ENCODE measurements at regions not wholly inside any gene's neighbourhood (a gene's known extent, or its start where the extent isn't known, plus 50 kb on each side); places are given as distances from the start of the nearest gene placed in this dataset.

DNA sequence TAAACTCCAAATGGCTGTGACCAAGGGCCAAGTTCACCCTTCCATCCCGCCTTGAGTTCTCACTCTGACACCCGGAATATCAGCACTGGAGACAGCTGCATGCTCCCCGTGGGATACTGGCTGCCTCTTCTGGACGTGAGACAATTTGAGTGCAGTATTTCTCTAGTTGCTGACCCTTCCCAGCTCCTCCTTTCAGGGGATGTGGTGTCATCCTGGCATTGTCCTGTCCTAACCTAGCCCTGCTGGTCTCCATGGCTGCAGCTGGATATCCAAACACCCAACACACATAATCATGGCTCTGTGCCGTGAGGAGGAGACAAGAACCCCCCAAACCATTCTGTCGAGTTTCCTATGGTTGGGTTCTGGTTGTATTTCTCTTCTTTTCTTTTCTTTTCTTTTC is 82.6 kb downstream of the PAX1 start:
- H2AK5ac ChIP-seq (ENCODE audit: low read depth, low read length) = no peak overlapping the region
- no peaks in the 10 kb centered on the region for H3K79me2 ChIP-seq (ENCODE audit: control insufficient read depth in 1 of 2, insufficient read depth in 2 of 2, low read length in 2 of 2)
- TF ChIP-seq BACH1 (IDR thresholded peaks at IDR 0.05; ENCODE audit: low read length) (no peak), RAD21 (IDR thresholded peaks at IDR 0.05 in 1 of 2, conservative IDR thresholded peaks at IDR 0.05 in 1 of 2; ENCODE audit: low read depth in 2 of 2, low read length in 2 of 2) (no peak), HDAC6 (IDR thresholded peaks at IDR 0.05; ENCODE audit: low read depth, low read length) (no peak)
- no peak for DNase-seq (ENCODE audit: low read depth in 1 of 2, low spot score in 2 of 2)
- no peak overlapping the region for H3K9ac ChIP-seq (replicated peaks in 1 of 4; ENCODE audit: extremely low read depth in 1 of 4, low read depth in 3 of 4, low read length in 3 of 4)
- no peak overlapping the region for H4K91ac ChIP-seq (replicated peaks; ENCODE audit: insufficient read length, low read length)
- H2BK12ac ChIP-seq (ENCODE audit: low read depth, low read length) = no peak overlapping the region
- no peak overlapping the region for H3K27ac ChIP-seq (ENCODE audit: low read depth, low read length)
- H2BK5ac ChIP-seq (ENCODE audit: low read depth, low read length) = no peak overlapping the region
- H4K8ac ChIP-seq (ENCODE audit: extremely low read depth, insufficient read depth, low read length) = no peak overlapping the region
- H3K23ac ChIP-seq (ENCODE audit: insufficient read length) = no peak overlapping the region
- H3K9me3 ChIP-seq (ENCODE audit: insufficient read depth in 2 of 2, low read depth in 1 of 2, low read length in 1 of 2) = no peaks in the 10 kb centered on the region
- H4K5ac ChIP-seq (ENCODE audit: insufficient read length, low read depth, low read length) = no peak overlapping the region
- H3K23me2 ChIP-seq (ENCODE audit: low read depth, low read length) = no peaks in the 10 kb centered on the region
- CTCF ChIA-PET (ENCODE audit: partially characterized antibody) = interaction anchor here (0.6 to 1.6 kb wide), 2 partner anchors 20 to 53 kb away, joined by 4 to 5 read pairs; no protein-coding TSS in a partner anchor
- no peak overlapping the region for H2BK120ac ChIP-seq (replicated peaks; ENCODE audit: low read depth, low read length)
- no peak overlapping the region for H3K4ac ChIP-seq (replicated peaks; ENCODE audit: insufficient read length, low read depth, low read length)
- no peak overlapping the region for H3K4me3 ChIP-seq (ENCODE audit: extremely low read depth in 1 of 4, insufficient read depth in 2 of 4, low read depth in 3 of 4, low read length in 4 of 4)
- no peak overlapping the region for H2AFZ ChIP-seq (ENCODE audit: low read length)
- no peaks in the 10 kb centered on the region for H3K4me1 ChIP-seq (replicated peaks in 1 of 4; ENCODE audit: control insufficient read depth in 3 of 4, insufficient read depth in 4 of 4, low read length in 3 of 4)
- 87% methylated on average over 5 of the region's 6 CpGs; no CpG with 5 or more reads in 1 of the 2 experiments for WGBS, 2 experiments (ENCODE audit: extremely low coverage in 1 of 2, insufficient coverage in 1 of 2, insufficient read length in 1 of 2, insufficient replicate concordance in 2 of 2, low coverage in 1 of 2, low lambda C conversion rate in 2 of 2, missing lambda C conversion rate in 1 of 2)
- no peak overlapping the region for H3K56ac ChIP-seq (replicated peaks; ENCODE audit: insufficient read length, low read depth, low read length)
- H3K14ac ChIP-seq (ENCODE audit: insufficient read length) = no peak overlapping the region
- no peak for FAIRE-seq
- no peaks in the 10 kb centered on the region for H3K79me1 ChIP-seq (ENCODE audit: low read depth, low read length)
- POLR2A ChIA-PET (ENCODE audit: partially characterized antibody) = no interaction called here
- peaks cover 0 to 2% of the 10 kb centered on the region in 2 experiments for H4K20me1 ChIP-seq (replicated peaks in 1 of 2; ENCODE audit: control insufficient read depth in 1 of 2, insufficient read depth in 2 of 2, low read length in 2 of 2)
- H2BK15ac ChIP-seq (ENCODE audit: low read length) = no peak overlapping the region
- H2BK20ac ChIP-seq (ENCODE audit: low read length) = no peak overlapping the region
- H3K27me3 ChIP-seq (replicated peaks in 1 of 4; ENCODE audit: control insufficient read depth in 3 of 4, extremely low read depth in 1 of 4, insufficient read depth in 3 of 4, low read length in 3 of 4) = no peaks in the 10 kb centered on the region
- H3K36me3 ChIP-seq (ENCODE audit: control insufficient read depth in 2 of 4, insufficient read depth in 4 of 4, low read length in 3 of 4) = no peaks in the 10 kb centered on the region
- no peak overlapping the region for H3K18ac ChIP-seq (ENCODE audit: extremely low read depth, low read length)
- H3K4me2 ChIP-seq (ENCODE audit: insufficient read depth in 1 of 2, low read depth in 2 of 2, low read length in 2 of 2) = no peak overlapping the region

Data from H1 (cell line).